Activated CD8-positive, alpha-beta memory T cell treated with anti-CD3 and anti-CD28 coated beads, Interleukin-2, amount 50 U/mL, for 24 hours (primary cell): ENCODE measurements at regions not wholly inside any gene's neighbourhood (a gene's known extent, or its start where the extent isn't known, plus 50 kb on each side); places are given as distances from the start of the nearest gene placed in this dataset.

Experiments used
- DNase-seq: peaks from one replicate; pipeline ENCODE4 v3.0.0-alpha.2; 2020; ENCODE audit errors: extremely low read depth

- DNase-seq: no peak
Observed at GRCh38 chr16:86632206-86632605, 53.9 kb downstream of the FOXL1 start.

GRCh38 chr16:86632944-86633343 lies 54.6 kb downstream of the FOXL1 start:
- DNase-seq: no peak

- DNase-seq: no peak
Observed at GRCh38 chr16:86634292-86634691, 55.9 kb downstream of the FOXL1 start.

- no peak for DNase-seq
Observed at GRCh38 chr16:86635176-86635876, 57.0 kb downstream of the FOXL1 start.

- DNase-seq: no peak
Observed at GRCh38 chr16:86635926-86636325, 57.6 kb downstream of the FOXL1 start.

- no peak for DNase-seq
Observed at GRCh38 chr16:86637744-86638143, 59.4 kb downstream of the FOXL1 start.

- no peak for DNase-seq
Observed at GRCh38 chr16:86638642-86639041, 60.3 kb downstream of the FOXL1 start.

- no peak for DNase-seq
Observed at GRCh38 chr16:86639354-86639753, 61.0 kb downstream of the FOXL1 start.

- no peak for DNase-seq
Observed at GRCh38 chr16:86640265-86640843, 62.0 kb downstream of the FOXL1 start.

- no peak for DNase-seq
Observed at GRCh38 chr16:86642087-86642486, 63.7 kb downstream of the FOXL1 start.

- DNase-seq: no peak
Observed at GRCh38 chr16:86643671-86644070, 65.3 kb downstream of the FOXL1 start.

GRCh38 chr16:86647561-86647960 lies 69.2 kb downstream of the FOXL1 start:
- no peak for DNase-seq

GRCh38 chr16:86649875-86650274 lies 71.5 kb downstream of the FOXL1 start:
- no peak for DNase-seq

GRCh38 chr16:86651013-86651627 lies 72.8 kb downstream of the FOXL1 start:
- DNase-seq: no peak

GRCh38 chr16:86651823-86652222 lies 73.5 kb downstream of the FOXL1 start:
- no peak for DNase-seq

GRCh38 chr16:86653285-86654006 lies 75.1 kb downstream of the FOXL1 start:
- no peak for DNase-seq

GRCh38 chr16:86657972-86658371 lies 79.6 kb downstream of the FOXL1 start:
- DNase-seq: no peak

GRCh38 chr16:86660623-86661022 lies 82.3 kb downstream of the FOXL1 start:
- no peak for DNase-seq

GRCh38 chr16:86661706-86662105 lies 83.4 kb downstream of the FOXL1 start:
- no peak for DNase-seq

GRCh38 chr16:86662195-86662594 lies 83.8 kb downstream of the FOXL1 start:
- no peak for DNase-seq

- DNase-seq: no peak
Observed at GRCh38 chr16:86662740-86663139, 84.4 kb downstream of the FOXL1 start.

- no peak for DNase-seq
Observed at GRCh38 chr16:86663685-86664521, 85.6 kb downstream of the FOXL1 start.
